HEK293 (cell line): ENCODE measurements at regions not wholly inside any gene's neighbourhood (a gene's known extent, or its start where the extent isn't known, plus 50 kb on each side); places are given as distances from the start of the nearest gene placed in this dataset.
"Not testable (repeated sequence)": the region's sequence is repeated elsewhere in the genome, so short reads cannot be mapped to it uniquely, and the experiment has no call there.

ENCODE experiments used
- CTCF ChIA-PET: fragments of 350-600 bp; formaldehyde crosslinking; extraction: SDS; loops from one replicate; lab custom pipeline; 2021; ENCODE audit warnings: antibody characterized with exemption; lab: Yijun Ruan, JAX
- POLR2A ChIA-PET: fragments of 300-600 bp; formaldehyde crosslinking; extraction: SDS; loops from one replicate; lab custom pipeline; 2020; ENCODE audit warnings: antibody characterized with exemption, inconsistent platforms; lab: Yijun Ruan, JAX
- H3K27ac ChIP-seq: fragments of 200-500 bp; sonication (Bioruptor generic); 2 replicates; pipeline ENCODE4 v1.5.1; 2014; ENCODE audit warnings: low read depth, low read length, control low read depth, inconsistent platforms; ENCODE audit errors: extremely low read depth
- H3K36me3 ChIP-seq, 2 experiments: fragments of 200-500 bp in 1 of 2; sonication (Bioruptor generic) in 1 of 2; 1 replicate in 1 of 2; 2 replicates in 1 of 2; pipeline ENCODE4 v1.5.1; 2014 to 2017; ENCODE audit warnings: inconsistent platforms in 2 of 2, low read length in 2 of 2; ENCODE audit not compliant: control insufficient read depth in 2 of 2, insufficient read depth in 1 of 2
- H3K4me1 ChIP-seq: fragments of 200-500 bp; sonication (Bioruptor generic); 2 replicates; pipeline ENCODE4 v1.5.1; 2014; ENCODE audit warnings: mild to moderate bottlenecking, low read length, inconsistent platforms; ENCODE audit not compliant: control insufficient read depth, insufficient read depth
- H3K4me3 ChIP-seq: 2 replicates; pipeline ENCODE4 v1.5.1; 2011; ENCODE audit warnings: low read depth, mild to moderate bottlenecking, control low read depth, low read length, moderate library complexity
- H3K9me3 ChIP-seq: fragments of 200-500 bp; sonication (Bioruptor generic); 2 replicates; pipeline ENCODE4 v1.5.1; 2014; ENCODE audit warnings: low read depth, low read length, inconsistent platforms; ENCODE audit not compliant: control insufficient read depth, insufficient read depth
- HOXD13 ChIP-seq: sonication (generic); formaldehyde crosslinking; IDR thresholded peaks from 2 replicates; pipeline ENCODE4 v1.8.0; 2022; ENCODE audit warnings: missing genetic modification reagents, borderline replicate concordance
- KLF1 ChIP-seq: fragments of 450-650 bp; formaldehyde crosslinking; IDR thresholded peaks from 2 replicates; pipeline ENCODE4 v1.5.1; 2016; ENCODE audit warnings: missing biosample characterization, missing genetic modification characterization
- KLF8 ChIP-seq: fragments of 450-650 bp; formaldehyde crosslinking; IDR thresholded peaks from 2 replicates; pipeline ENCODE4 v1.5.1; 2016; ENCODE audit warnings: missing biosample characterization, missing genetic modification characterization
- KLF9 ChIP-seq: fragments of 450-650 bp; formaldehyde crosslinking; IDR thresholded peaks from 2 replicates; pipeline ENCODE4 v1.5.1; 2016; ENCODE audit warnings: missing biosample characterization, missing genetic modification characterization, low read depth
- MZF1 ChIP-seq: fragments of 450-650 bp; formaldehyde crosslinking; IDR thresholded peaks from 2 replicates; pipeline ENCODE4 v1.5.1; 2017; ENCODE audit warnings: missing biosample characterization, missing genetic modification characterization, borderline replicate concordance
- ZNF112 ChIP-seq: fragments of 450-650 bp; formaldehyde crosslinking; IDR thresholded peaks from 2 replicates; pipeline ENCODE4 v1.5.0; 2017; ENCODE audit warnings: missing biosample characterization, missing genetic modification characterization
- ZNF24 ChIP-seq: fragments of 450-650 bp; formaldehyde crosslinking; IDR thresholded peaks from 2 replicates; pipeline ENCODE4 v1.5.1; 2016; ENCODE audit warnings: missing biosample characterization, missing genetic modification characterization
- ZNF350 ChIP-seq: fragments of 450-650 bp; formaldehyde crosslinking; IDR thresholded peaks from 2 replicates; pipeline ENCODE4 v1.5.0; 2017; ENCODE audit warnings: missing biosample characterization, mild to moderate bottlenecking, missing genetic modification characterization
- ZNF544 ChIP-seq: fragments of 450-650 bp; formaldehyde crosslinking; IDR thresholded peaks from 2 replicates; pipeline ENCODE4 v1.5.0; 2017; ENCODE audit warnings: missing biosample characterization, missing genetic modification characterization
- ZNF571 ChIP-seq: fragments of 450-650 bp; formaldehyde crosslinking; IDR thresholded peaks from 2 replicates; pipeline ENCODE4 v1.5.0; 2017; ENCODE audit warnings: missing biosample characterization, missing genetic modification characterization
- ZNF791 ChIP-seq: fragments of 450-650 bp; formaldehyde crosslinking; IDR thresholded peaks from 2 replicates; pipeline ENCODE4 v1.5.1; 2016; ENCODE audit warnings: missing biosample characterization, missing genetic modification characterization
- ZNF843 ChIP-seq: fragments of 450-650 bp; formaldehyde crosslinking; IDR thresholded peaks from 2 replicates; pipeline ENCODE4 v1.5.1; 2016; ENCODE audit warnings: missing biosample characterization, missing genetic modification characterization
- TF ChIP-seq, protein P1 (sequence below): fragments of 450-650 bp; formaldehyde crosslinking; IDR thresholded peaks from 2 replicates; pipeline ENCODE4 v1.5.1; 2016; ENCODE audit warnings: missing biosample characterization, missing genetic modification characterization
- TF ChIP-seq, protein P2 (sequence below): fragments of 450-650 bp; formaldehyde crosslinking; IDR thresholded peaks from 2 replicates; pipeline ENCODE4 v1.5.1; 2017; ENCODE audit warnings: missing biosample characterization, mild to moderate bottlenecking, missing genetic modification characterization, moderate library complexity
- TF ChIP-seq, protein P3 (sequence below): fragments of 450-650 bp; formaldehyde crosslinking; optimal IDR thresholded peaks from 2 replicates; pipeline ENCODE3; 2016; ENCODE audit warnings: missing biosample characterization, mild to moderate bottlenecking, missing genetic modification characterization
- TF ChIP-seq, protein P4 (sequence below): fragments of 450-650 bp; formaldehyde crosslinking; IDR thresholded peaks from 2 replicates; pipeline ENCODE4 v1.5.1; 2016; ENCODE audit warnings: missing biosample characterization, missing genetic modification characterization

DNA sequence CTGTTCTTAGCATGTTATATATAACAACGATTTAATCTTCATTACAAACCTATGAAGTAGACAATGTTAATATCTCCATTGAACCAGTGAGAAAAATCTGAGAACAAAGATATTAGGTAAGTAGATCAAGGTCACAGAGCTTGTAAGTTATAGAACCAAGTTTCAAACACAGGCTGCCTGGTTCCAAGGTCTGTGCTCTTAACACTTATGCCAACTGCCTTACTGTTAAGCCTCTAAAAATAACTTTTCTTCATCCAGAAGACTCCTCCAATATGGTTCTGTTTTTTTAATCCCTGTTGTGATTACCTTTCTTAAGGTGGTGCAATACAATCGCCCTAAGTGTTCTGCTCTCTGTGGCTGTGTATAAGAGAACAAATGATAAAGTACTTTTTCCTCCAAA, 282.0 kb upstream of the GRID2 start:
- no peak overlapping the region for H3K27ac ChIP-seq
- ChIA-PET CTCF (no interaction called here), POLR2A (no interaction called here)
- H3K9me3 ChIP-seq: no peaks in the 10 kb centered on the region
- H3K4me1 ChIP-seq: no peaks in the 10 kb centered on the region
- H3K36me3 ChIP-seq: no peaks in the 10 kb centered on the region
- H3K4me3 ChIP-seq: no peak overlapping the region
- TF ChIP-seq HOXD13 (CRISPR knock-in tag) (no peak), ZNF791 (tag by site-specific recombination) (no peak), KLF9 (tag by site-specific recombination) (no peak)
- TF ChIP-seq, protein P1, sequence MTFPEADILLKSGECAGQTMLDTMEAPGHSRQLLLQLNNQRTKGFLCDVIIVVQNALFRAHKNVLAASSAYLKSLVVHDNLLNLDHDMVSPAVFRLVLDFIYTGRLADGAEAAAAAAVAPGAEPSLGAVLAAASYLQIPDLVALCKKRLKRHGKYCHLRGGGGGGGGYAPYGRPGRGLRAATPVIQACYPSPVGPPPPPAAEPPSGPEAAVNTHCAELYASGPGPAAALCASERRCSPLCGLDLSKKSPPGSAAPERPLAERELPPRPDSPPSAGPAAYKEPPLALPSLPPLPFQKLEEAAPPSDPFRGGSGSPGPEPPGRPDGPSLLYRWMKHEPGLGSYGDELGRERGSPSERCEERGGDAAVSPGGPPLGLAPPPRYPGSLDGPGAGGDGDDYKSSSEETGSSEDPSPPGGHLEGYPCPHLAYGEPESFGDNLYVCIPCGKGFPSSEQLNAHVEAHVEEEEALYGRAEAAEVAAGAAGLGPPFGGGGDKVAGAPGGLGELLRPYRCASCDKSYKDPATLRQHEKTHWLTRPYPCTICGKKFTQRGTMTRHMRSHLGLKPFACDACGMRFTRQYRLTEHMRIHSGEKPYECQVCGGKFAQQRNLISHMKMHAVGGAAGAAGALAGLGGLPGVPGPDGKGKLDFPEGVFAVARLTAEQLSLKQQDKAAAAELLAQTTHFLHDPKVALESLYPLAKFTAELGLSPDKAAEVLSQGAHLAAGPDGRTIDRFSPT (tag by site-specific recombination): no peak
- TF ChIP-seq, all 188 proteins: peak for 0

DNA sequence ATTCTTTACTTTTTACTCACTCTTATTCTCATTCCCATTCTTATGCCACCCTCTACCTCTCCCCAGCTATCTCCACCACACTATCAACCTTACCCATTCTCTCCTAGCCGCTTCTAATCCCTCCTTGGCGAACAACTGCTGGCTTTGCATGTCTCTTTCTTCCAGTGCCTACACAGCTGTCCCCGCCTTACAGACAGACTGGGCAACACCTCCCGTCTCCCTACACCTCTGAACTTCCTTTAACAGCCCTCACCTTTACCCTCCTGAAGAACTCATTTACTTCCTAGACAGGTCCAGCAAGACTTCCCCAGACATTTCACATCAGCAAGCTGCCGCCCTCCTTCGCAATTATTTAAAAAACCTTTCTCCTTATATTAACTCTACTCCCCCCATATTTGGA, 274.9 kb upstream of the GRID2 start:
- H3K4me3 ChIP-seq, H3K36me3 ChIP-seq, H3K27ac ChIP-seq, H3K4me1 ChIP-seq, H3K9me3 ChIP-seq, POLR2A ChIA-PET, CTCF ChIA-PET: not testable (repeated sequence)

DNA sequence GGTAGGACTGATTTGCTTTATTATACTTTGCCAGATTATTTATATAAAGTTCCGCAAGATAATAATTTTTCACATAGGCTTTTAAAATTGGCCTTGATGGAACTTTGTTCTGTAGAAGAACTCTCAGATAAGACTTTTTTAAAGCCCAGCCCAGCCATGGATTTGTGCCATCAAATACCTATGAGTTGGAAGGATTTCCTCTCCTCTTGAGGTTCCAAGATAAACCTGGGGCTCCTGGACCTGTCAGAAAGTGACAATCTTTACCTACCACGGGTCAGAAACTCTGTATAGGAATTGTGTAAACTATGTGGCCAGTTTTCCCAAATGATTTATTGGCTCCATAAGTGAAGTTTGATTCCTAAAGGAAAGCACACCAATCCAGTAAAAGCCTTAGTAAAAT, 271.9 kb upstream of the GRID2 start:
- Histone ChIP-seq H3K4me3 (no peak overlapping the region), H3K4me1 (no peaks in the 10 kb centered on the region), H3K36me3 (no peaks in the 10 kb centered on the region), H3K27ac (no peak overlapping the region)
- POLR2A ChIA-PET: no interaction called here
- CTCF ChIA-PET: no interaction called here
- no peak for TF ChIP-seq ZNF24 (tag by site-specific recombination)
- no peak for TF ChIP-seq ZNF571 (tag by site-specific recombination)
- no peak for TF ChIP-seq MZF1
- TF ChIP-seq, protein P2, sequence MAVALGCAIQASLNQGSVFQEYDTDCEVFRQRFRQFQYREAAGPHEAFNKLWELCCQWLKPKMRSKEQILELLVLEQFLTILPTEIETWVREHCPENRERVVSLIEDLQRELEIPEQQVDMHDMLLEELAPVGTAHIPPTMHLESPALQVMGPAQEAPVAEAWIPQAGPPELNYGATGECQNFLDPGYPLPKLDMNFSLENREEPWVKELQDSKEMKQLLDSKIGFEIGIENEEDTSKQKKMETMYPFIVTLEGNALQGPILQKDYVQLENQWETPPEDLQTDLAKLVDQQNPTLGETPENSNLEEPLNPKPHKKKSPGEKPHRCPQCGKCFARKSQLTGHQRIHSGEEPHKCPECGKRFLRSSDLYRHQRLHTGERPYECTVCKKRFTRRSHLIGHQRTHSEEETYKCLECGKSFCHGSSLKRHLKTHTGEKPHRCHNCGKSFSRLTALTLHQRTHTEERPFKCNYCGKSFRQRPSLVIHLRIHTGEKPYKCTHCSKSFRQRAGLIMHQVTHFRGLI (tag by site-specific recombination): no peak
- TF ChIP-seq, protein P3, sequence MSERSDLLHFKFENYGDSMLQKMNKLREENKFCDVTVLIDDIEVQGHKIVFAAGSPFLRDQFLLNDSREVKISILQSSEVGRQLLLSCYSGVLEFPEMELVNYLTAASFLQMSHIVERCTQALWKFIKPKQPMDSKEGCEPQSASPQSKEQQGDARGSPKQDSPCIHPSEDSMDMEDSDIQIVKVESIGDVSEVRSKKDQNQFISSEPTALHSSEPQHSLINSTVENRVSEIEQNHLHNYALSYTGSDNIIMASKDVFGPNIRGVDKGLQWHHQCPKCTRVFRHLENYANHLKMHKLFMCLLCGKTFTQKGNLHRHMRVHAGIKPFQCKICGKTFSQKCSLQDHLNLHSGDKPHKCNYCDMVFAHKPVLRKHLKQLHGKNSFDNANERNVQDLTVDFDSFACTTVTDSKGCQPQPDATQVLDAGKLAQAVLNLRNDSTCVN (tag by site-specific recombination): no peak
- no peak for TF ChIP-seq ZNF112
- no peak for TF ChIP-seq KLF1 (tag by site-specific recombination)
- TF ChIP-seq, protein P4, sequence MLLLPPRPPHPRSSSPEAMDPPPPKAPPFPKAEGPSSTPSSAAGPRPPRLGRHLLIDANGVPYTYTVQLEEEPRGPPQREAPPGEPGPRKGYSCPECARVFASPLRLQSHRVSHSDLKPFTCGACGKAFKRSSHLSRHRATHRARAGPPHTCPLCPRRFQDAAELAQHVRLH (tag by site-specific recombination): no peak
- TF ChIP-seq ZNF544 (tag by site-specific recombination): no peak
- no peak for TF ChIP-seq KLF8 (tag by site-specific recombination)
- no peak for TF ChIP-seq ZNF350
- no peak for TF ChIP-seq ZNF843 (tag by site-specific recombination)
- TF ChIP-seq, all 188 proteins: peak for 0
- H3K9me3 ChIP-seq: no peaks in the 10 kb centered on the region
